K562 (cell line): ENCODE measurements at regions not wholly inside any gene's neighbourhood (a gene's known extent, or its start where the extent isn't known, plus 50 kb on each side); places are given as distances from the start of the nearest gene placed in this dataset.

Source experiments
- ARID1B ChIP-seq: fragments of 450-650 bp; IDR thresholded peaks from 2 replicates; pipeline ENCODE4 v1.6.1; 2016; ENCODE audit warnings: antibody characterized with exemption, mild to moderate bottlenecking, inconsistent platforms
- ATF7 ChIP-seq: fragments of 450-650 bp; IDR thresholded peaks from 2 replicates; pipeline ENCODE4 v1.7.1; 2014; ENCODE audit warnings: mild to moderate bottlenecking, moderate library complexity
- CTBP1 ChIP-seq: fragments of 450-650 bp; IDR thresholded peaks from 2 replicates; pipeline ENCODE4 v1.6.1; 2016; ENCODE audit warnings: borderline replicate concordance
- CXXC5 ChIP-seq: fragments of 250-450 bp; sonication (Bioruptor Pico); IDR thresholded peaks from 2 replicates; pipeline ENCODE4 v1.8.0; 2022; ENCODE audit warnings: inconsistent platforms, mild to moderate bottlenecking, moderate library complexity
- HSF4 ChIP-seq: fragments of 250-450 bp; sonication (Bioruptor Pico); IDR thresholded peaks from 2 replicates; pipeline ENCODE4 v2.1.2; 2022; ENCODE audit warnings: mild to moderate bottlenecking, moderate library complexity, borderline replicate concordance
- JUND ChIP-seq, 2 experiments: IDR thresholded peaks; 2 replicates in 1 of 2; 3 replicates in 1 of 2; pipeline ENCODE4 v1.6.1; 2011; ENCODE audit warnings: borderline replicate concordance in 2 of 2, low read depth in 2 of 2, low read length in 2 of 2, improper control_type of control experiment in 1 of 2, missing biosample characterization in 1 of 2, missing genetic modification characterization in 1 of 2, missing genetic modification reagents in 1 of 2
- KDM1A ChIP-seq, 2 experiments: fragments of 450-650 bp; IDR thresholded peaks; 2 replicates each; pipeline ENCODE4 v1.6.1; 2016; ENCODE audit warnings: mild to moderate bottlenecking in 2 of 2
- MGA ChIP-seq: fragments of 450-650 bp; IDR thresholded peaks from 2 replicates; pipeline ENCODE4 v1.6.1; 2016; ENCODE audit warnings: mild to moderate bottlenecking, moderate library complexity
- NCOA4 ChIP-seq: fragments of 450-650 bp; IDR thresholded peaks from 2 replicates; pipeline ENCODE4 v1.6.1; 2018; ENCODE audit warnings: mild to moderate bottlenecking; ENCODE audit not compliant: partially characterized antibody
- NCOR1 ChIP-seq: fragments of 450-650 bp; IDR thresholded peaks from 2 replicates; pipeline ENCODE4 v1.6.1; 2016; ENCODE audit warnings: mild to moderate bottlenecking, moderate library complexity
- NR2C2 ChIP-seq, 2 experiments: fragments of 200-800 bp in 1 of 2; sonication (Bioruptor generic) in 1 of 2; sonication (generic) in 1 of 2; formaldehyde crosslinking in 1 of 2; IDR thresholded peaks; 2 replicates each; pipeline versions ENCODE4 v1.6.1 to v1.8.0; 2016 to 2022; ENCODE audit warnings: mild to moderate bottlenecking in 1 of 2, missing compliant biosample characterization in 1 of 2, missing genetic modification characterization in 1 of 2, missing genetic modification reagents in 1 of 2
- SMARCA4 ChIP-seq: fragments of 450-650 bp; IDR thresholded peaks from 2 replicates; pipeline ENCODE4 v1.6.1; 2016
- TAF9B ChIP-seq: fragments of 450-650 bp; IDR thresholded peaks from 2 replicates; pipeline ENCODE4 v1.6.1; 2018; ENCODE audit warnings: mild to moderate bottlenecking; ENCODE audit not compliant: partially characterized antibody
- ZNF584 ChIP-seq: fragments of 200-800 bp; sonication (Bioruptor generic); IDR thresholded peaks from 2 replicates; pipeline ENCODE4 v1.6.1; 2016; ENCODE audit warnings: low read depth, mild to moderate bottlenecking, missing genetic modification characterization, missing compliant biosample characterization

- TF ChIP-seq CTBP1 = peak; percentile 63
- no peak for TF ChIP-seq HSF4 (CRISPR knock-in tag)
- peak; percentile 45; the same call in 1 of the 2 replicates for TF ChIP-seq SMARCA4
- peak; percentile 36; the same call in 1 of the 2 replicates for TF ChIP-seq ZNF584
- TF ChIP-seq TAF9B = no peak
- TF ChIP-seq MGA = peak; percentile 34; the same call in 1 of the 2 replicates
- peak; percentile 50 for TF ChIP-seq ARID1B
- peak; percentile 75; the same call in 1 of the 2 replicates for TF ChIP-seq ATF7
- TF ChIP-seq KDM1A (IDR thresholded peaks at IDR 0.05) = peak in 1 of 2 experiments; percentile 36; a peak in 3 of 4 replicates
- peak; percentile 41 for TF ChIP-seq CXXC5 (CRISPR knock-in tag)
- TF ChIP-seq NCOA4 = no peak
- TF ChIP-seq JUND (IDR thresholded peaks at IDR 0.05; ENCODE audit: borderline replicate concordance, low read depth, low read length) = peak; percentile 72
- peak; percentile 73; the same call in 2 of the 3 replicates for TF ChIP-seq JUND (tag; IDR thresholded peaks at IDR 0.05; ENCODE audit: borderline replicate concordance, low read depth, low read length)
- TF ChIP-seq NCOR1 = peak; percentile 21; the same call in 1 of the 2 replicates
- TF ChIP-seq NR2C2 (CRISPR knock-in tag; IDR thresholded peaks at IDR 0.05) = no peak
- peak; percentile 58; the same call in 1 of the 2 replicates for TF ChIP-seq NR2C2 (tag; IDR thresholded peaks at IDR 0.05)
These were observed 77.7 kb upstream of the MED13L start (continued) for GRCh38 chr12:116354950-116355783.
